AG04450 (cell line): ENCODE measurements at regions not wholly inside any gene's neighbourhood (a gene's known extent, or its start where the extent isn't known, plus 50 kb on each side); places are given as distances from the start of the nearest gene placed in this dataset.

Source experiments
- CTCF ChIA-PET: fragments of 300-600, 350-600 bp; formaldehyde crosslinking; extraction: SDS; loops from one replicate; lab custom pipeline; 2022; ENCODE audit warnings: antibody characterized with exemption, inconsistent platforms; lab: Charles Lee
- POLR2A ChIA-PET: fragments of 350-600 bp; formaldehyde crosslinking; extraction: SDS; loops from one replicate; lab custom pipeline; 2021; ENCODE audit warnings: antibody characterized with exemption, inconsistent platforms; lab: Yijun Ruan, JAX
- DNase-seq: peaks from one replicate; pipeline ENCODE4 v3.0.0-alpha.2; 2011; ENCODE audit warnings: low read depth, low spot score
- H3K27ac ChIP-seq: one replicate; pipeline ENCODE4 v1.5.1; 2012; ENCODE audit warnings: low read depth, low read length, control low read depth
- H3K27me3 ChIP-seq: one replicate; pipeline ENCODE4 v1.6.0; 2012; ENCODE audit warnings: low read length; ENCODE audit not compliant: control insufficient read depth, insufficient read depth
- H3K4me3 ChIP-seq: 2 replicates; pipeline ENCODE4 v1.5.1; 2011; ENCODE audit warnings: mild to moderate bottlenecking, low read depth, low read length, control low read depth
- H3K9me3 ChIP-seq: 2 replicates; pipeline ENCODE4 v1.5.1; 2012; ENCODE audit warnings: low read length; ENCODE audit not compliant: control insufficient read depth, insufficient read depth
- CTCF ChIP-seq: IDR thresholded peaks from 2 replicates; pipeline ENCODE4 v1.5.1; 2011; ENCODE audit warnings: low read depth, low read length, control low read depth, inconsistent platforms

- DNase-seq, result no peak
- POLR2A ChIA-PET, result no interaction called here
- Histone ChIP-seq H3K4me3 (no peak overlapping the region), H3K27me3 (no peaks in the 10 kb centered on the region), H3K27ac (no peak overlapping the region), H3K9me3 (no peaks in the 10 kb centered on the region)
- no peak for TF ChIP-seq CTCF
- CTCF ChIA-PET, result no interaction called here
Observed at GRCh38 chr2:150101947-150102346, 385.5 kb downstream of the RND3 start.

GRCh38 chr2:150100834-150101233, 386.6 kb downstream of the RND3 start:
- Histone ChIP-seq H3K27ac (no peak overlapping the region), H3K9me3 (no peaks in the 10 kb centered on the region), H3K27me3 (no peaks in the 10 kb centered on the region), H3K4me3 (no peak overlapping the region)
- no peak for DNase-seq
- POLR2A ChIA-PET, result no interaction called here
- TF ChIP-seq CTCF, result no peak
- CTCF ChIA-PET, result interaction anchor here (0.6 kb wide), 1 partner anchor 371 kb away, joined by 3 read pairs; no protein-coding TSS in a partner anchor

GRCh38 chr2:150100336-150100735, 387.1 kb downstream of the RND3 start:
- Histone ChIP-seq H3K27ac (no peak overlapping the region), H3K27me3 (no peaks in the 10 kb centered on the region), H3K4me3 (no peak overlapping the region), H3K9me3 (no peaks in the 10 kb centered on the region)
- ChIA-PET POLR2A (no interaction called here), CTCF (no interaction called here)
- no peak for TF ChIP-seq CTCF
- no peak for DNase-seq

GRCh38 chr2:150099805-150100204, 387.7 kb downstream of the RND3 start:
- DNase-seq, result no peak
- Histone ChIP-seq H3K9me3 (no peaks in the 10 kb centered on the region), H3K4me3 (no peak overlapping the region), H3K27ac (no peak overlapping the region), H3K27me3 (no peaks in the 10 kb centered on the region)
- no peak for TF ChIP-seq CTCF
- CTCF ChIA-PET, result no interaction called here
- POLR2A ChIA-PET, result no interaction called here

GRCh38 chr2:150097901-150098531, 389.5 kb downstream of the RND3 start:
- no peak for DNase-seq
- Histone ChIP-seq H3K4me3 (no peak overlapping the region), H3K27ac (no peak overlapping the region), H3K27me3 (no peaks in the 10 kb centered on the region), H3K9me3 (no peaks in the 10 kb centered on the region)
- ChIA-PET POLR2A (no interaction called here), CTCF (interaction anchor here (0.5 to 1.0 kb wide), 4 partner anchors 8 to 114 kb away, joined by 3 read pairs; no protein-coding TSS in a partner anchor)
- peak; percentile 51 for TF ChIP-seq CTCF
